Transverse colon (tissue), 4 donors: ENCODE measurements at regions not wholly inside any gene's neighbourhood (a gene's known extent, or its start where the extent isn't known, plus 50 kb on each side); places are given as distances from the start of the nearest gene placed in this dataset.
"Not testable (repeated sequence)": the region's sequence is repeated elsewhere in the genome, so short reads cannot be mapped to it uniquely, and the experiment has no call there.

ENCODE experiments used
- EP300 ChIP-seq: sonication (generic); formaldehyde crosslinking; IDR thresholded peaks from one replicate; pipeline ENCODE4 v1.6.1; 2017; ENCODE audit warnings: antibody characterized with exemption, low read depth
- POLR2A ChIP-seq: fragments of 450-650 bp; IDR thresholded peaks from one replicate; pipeline ENCODE4 v1.6.1; 2016; ENCODE audit warnings: antibody characterized with exemption, mild to moderate bottlenecking, moderate library complexity
- POLR2AphosphoS5 ChIP-seq, 3 donors: sonication (generic); formaldehyde crosslinking; IDR thresholded peaks; one replicate each; pipeline ENCODE4 v1.6.1; 2016; ENCODE audit warnings: antibody characterized with exemption in 3 of 3
- TF ChIP-seq, protein P1 (sequence below), 5 experiments: fragments of 200-600 bp in 3 of 5; fragments of 450-650 bp in 2 of 5; sonication (generic) in 3 of 5; IDR thresholded peaks; 1 replicate in 2 of 5; 2 replicates in 3 of 5; pipeline ENCODE4 v1.5.1; 2016 to 2017; ENCODE audit warnings: antibody characterized with exemption in 5 of 5, inconsistent platforms in 3 of 5, mild to moderate bottlenecking in 2 of 5, moderate library complexity in 1 of 5

DNA sequence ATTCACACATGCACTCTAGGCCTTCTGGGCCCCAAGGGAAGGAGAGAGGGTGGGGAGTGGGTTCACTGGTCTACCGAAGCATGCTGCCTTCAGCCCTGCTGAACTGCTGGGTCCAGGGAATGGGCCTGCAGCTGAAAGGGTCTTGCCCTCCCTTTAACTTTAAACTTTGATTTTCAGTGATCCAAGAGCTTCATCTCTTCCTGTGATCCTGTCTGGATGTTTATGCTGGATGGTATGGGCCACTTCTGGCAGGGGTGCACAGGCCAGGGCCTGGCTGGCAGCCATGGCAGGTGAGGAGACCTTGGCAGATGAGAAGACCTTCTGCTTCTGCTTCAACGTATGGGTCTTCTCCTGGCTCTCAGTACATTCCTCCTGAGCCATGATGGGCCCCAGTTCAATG is 156.7 kb downstream of the KCNJ18 start:
- not testable (repeated sequence) for TF ChIP-seq POLR2AphosphoS5 (IDR thresholded peaks at IDR 0.05); EP300; POLR2A
- TF ChIP-seq, protein P1, sequence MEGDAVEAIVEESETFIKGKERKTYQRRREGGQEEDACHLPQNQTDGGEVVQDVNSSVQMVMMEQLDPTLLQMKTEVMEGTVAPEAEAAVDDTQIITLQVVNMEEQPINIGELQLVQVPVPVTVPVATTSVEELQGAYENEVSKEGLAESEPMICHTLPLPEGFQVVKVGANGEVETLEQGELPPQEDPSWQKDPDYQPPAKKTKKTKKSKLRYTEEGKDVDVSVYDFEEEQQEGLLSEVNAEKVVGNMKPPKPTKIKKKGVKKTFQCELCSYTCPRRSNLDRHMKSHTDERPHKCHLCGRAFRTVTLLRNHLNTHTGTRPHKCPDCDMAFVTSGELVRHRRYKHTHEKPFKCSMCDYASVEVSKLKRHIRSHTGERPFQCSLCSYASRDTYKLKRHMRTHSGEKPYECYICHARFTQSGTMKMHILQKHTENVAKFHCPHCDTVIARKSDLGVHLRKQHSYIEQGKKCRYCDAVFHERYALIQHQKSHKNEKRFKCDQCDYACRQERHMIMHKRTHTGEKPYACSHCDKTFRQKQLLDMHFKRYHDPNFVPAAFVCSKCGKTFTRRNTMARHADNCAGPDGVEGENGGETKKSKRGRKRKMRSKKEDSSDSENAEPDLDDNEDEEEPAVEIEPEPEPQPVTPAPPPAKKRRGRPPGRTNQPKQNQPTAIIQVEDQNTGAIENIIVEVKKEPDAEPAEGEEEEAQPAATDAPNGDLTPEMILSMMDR (IDR thresholded peaks at IDR 0.05): not testable (repeated sequence)
